ENCODE measurements at regions not wholly inside any gene's neighbourhood (a gene's known extent, or its start where the extent isn't known, plus 50 kb on each side); places are given as distances from the start of the nearest gene placed in this dataset.

DNA sequence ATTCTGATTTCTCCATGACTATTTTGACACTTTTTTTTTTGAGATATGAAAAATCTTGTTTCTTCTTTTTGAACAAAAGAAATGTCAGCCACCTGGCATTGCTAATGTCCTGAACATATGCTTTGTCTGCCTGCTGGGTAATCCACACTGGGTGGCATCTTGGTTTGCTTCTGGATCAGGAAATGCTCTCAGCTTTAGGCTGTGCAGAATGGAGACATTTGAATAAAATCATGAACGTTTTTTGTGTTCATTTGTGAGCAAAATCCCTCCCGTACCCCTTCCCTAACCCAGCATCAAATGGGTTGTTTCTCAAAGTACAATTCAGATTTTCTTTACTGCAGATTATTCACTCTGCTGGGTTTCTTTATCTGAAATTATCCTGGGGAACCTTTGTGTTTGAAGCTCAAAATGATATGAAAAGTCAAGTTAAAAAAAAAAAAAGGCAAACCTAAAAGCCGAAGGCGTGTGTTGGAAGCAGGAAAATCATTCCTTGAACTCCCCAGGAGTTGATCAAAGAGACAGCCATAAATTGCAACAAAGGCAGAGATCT is 53.4 kb upstream of the KLF7 start:
- TF ChIP-seq, protein P1, sequence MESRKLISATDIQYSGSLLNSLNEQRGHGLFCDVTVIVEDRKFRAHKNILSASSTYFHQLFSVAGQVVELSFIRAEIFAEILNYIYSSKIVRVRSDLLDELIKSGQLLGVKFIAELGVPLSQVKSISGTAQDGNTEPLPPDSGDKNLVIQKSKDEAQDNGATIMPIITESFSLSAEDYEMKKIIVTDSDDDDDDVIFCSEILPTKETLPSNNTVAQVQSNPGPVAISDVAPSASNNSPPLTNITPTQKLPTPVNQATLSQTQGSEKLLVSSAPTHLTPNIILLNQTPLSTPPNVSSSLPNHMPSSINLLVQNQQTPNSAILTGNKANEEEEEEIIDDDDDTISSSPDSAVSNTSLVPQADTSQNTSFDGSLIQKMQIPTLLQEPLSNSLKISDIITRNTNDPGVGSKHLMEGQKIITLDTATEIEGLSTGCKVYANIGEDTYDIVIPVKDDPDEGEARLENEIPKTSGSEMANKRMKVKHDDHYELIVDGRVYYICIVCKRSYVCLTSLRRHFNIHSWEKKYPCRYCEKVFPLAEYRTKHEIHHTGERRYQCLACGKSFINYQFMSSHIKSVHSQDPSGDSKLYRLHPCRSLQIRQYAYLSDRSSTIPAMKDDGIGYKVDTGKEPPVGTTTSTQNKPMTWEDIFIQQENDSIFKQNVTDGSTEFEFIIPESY (IDR thresholded peaks at IDR 0.05; ENCODE audit: borderline replicate concordance, low read depth), result no peak
- no peak for TF ChIP-seq FOXM1 (IDR thresholded peaks at IDR 0.05; ENCODE audit: low read depth)
- TF ChIP-seq JUND (IDR thresholded peaks at IDR 0.05), result no peak
- TF ChIP-seq, protein P2, sequence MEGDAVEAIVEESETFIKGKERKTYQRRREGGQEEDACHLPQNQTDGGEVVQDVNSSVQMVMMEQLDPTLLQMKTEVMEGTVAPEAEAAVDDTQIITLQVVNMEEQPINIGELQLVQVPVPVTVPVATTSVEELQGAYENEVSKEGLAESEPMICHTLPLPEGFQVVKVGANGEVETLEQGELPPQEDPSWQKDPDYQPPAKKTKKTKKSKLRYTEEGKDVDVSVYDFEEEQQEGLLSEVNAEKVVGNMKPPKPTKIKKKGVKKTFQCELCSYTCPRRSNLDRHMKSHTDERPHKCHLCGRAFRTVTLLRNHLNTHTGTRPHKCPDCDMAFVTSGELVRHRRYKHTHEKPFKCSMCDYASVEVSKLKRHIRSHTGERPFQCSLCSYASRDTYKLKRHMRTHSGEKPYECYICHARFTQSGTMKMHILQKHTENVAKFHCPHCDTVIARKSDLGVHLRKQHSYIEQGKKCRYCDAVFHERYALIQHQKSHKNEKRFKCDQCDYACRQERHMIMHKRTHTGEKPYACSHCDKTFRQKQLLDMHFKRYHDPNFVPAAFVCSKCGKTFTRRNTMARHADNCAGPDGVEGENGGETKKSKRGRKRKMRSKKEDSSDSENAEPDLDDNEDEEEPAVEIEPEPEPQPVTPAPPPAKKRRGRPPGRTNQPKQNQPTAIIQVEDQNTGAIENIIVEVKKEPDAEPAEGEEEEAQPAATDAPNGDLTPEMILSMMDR (IDR thresholded peaks at IDR 0.05), result no peak
- TF ChIP-seq TAF1 (IDR thresholded peaks at IDR 0.05; ENCODE audit: borderline replicate concordance, low read depth, low read length), result no peak
- no peak for TF ChIP-seq RFX5 (IDR thresholded peaks at IDR 0.05; ENCODE audit: low read length)
- no peak for TF ChIP-seq FOXJ3 (CRISPR knock-in tag; IDR thresholded peaks at IDR 0.05)
